IMR-90 (cell line): ENCODE measurements at regions not wholly inside any gene's neighbourhood (a gene's known extent, or its start where the extent isn't known, plus 50 kb on each side); places are given as distances from the start of the nearest gene placed in this dataset.

Experiments
- ATAC-seq: fragments of 200-7000 bp; cut with Tn5 transposase; 2 replicates; pipeline ENCODE4 v1.9.1; 2020; ENCODE audit warnings: low read depth, mild to moderate bottlenecking, moderate library complexity
- BruUV-seq: library from RNA; stranded (reverse); fragments of 400-500 nt; replicated peaks from 2 replicates; lab custom pipeline; 2021; lab: Mats Ljungman, UMichigan
- CTCF ChIA-PET: fragments of 300-600 bp; formaldehyde crosslinking; extraction: SDS; loops from one replicate; lab custom pipeline; 2021; ENCODE audit warnings: antibody characterized with exemption; lab: Yijun Ruan, JAX
- POLR2A ChIA-PET: fragments of 300-600 bp; sonication (Branson Sonifier 250); formaldehyde crosslinking; loops from one replicate; lab custom pipeline; 2022; ENCODE audit warnings: antibody characterized with exemption; ENCODE audit not compliant: unreplicated experiment; lab: Charles Lee
- DNase-seq: peaks from one replicate; pipeline ENCODE4 v3.0.0; 2013
- H2AFZ ChIP-seq: replicated peaks from 2 replicates; pipeline ENCODE3; 2013; ENCODE audit warnings: low read length, mild to moderate bottlenecking; ENCODE audit not compliant: poor library complexity
- H2AK5ac ChIP-seq: 2 replicates; pipeline ENCODE4 v1.6.1; 2013; ENCODE audit warnings: low read depth, low read length, inconsistent platforms
- H2AK9ac ChIP-seq: replicated peaks from 2 replicates; pipeline ENCODE3; 2013; ENCODE audit warnings: mild to moderate bottlenecking, low read depth, low read length, moderate library complexity; ENCODE audit not compliant: poor library complexity
- H2BK120ac ChIP-seq: 2 replicates; pipeline ENCODE4 v1.6.1; 2013; ENCODE audit warnings: low read depth, low read length, inconsistent platforms
- H2BK15ac ChIP-seq: 3 replicates; pipeline ENCODE4 v1.6.1; 2013; ENCODE audit warnings: low read depth, low read length, inconsistent platforms
- H2BK20ac ChIP-seq: 2 replicates; pipeline ENCODE4 v1.6.1; 2013; ENCODE audit warnings: low read depth, mild to moderate bottlenecking, inconsistent platforms, low read length, moderate library complexity
- H2BK5ac ChIP-seq: 2 replicates; pipeline ENCODE4 v1.6.1; 2013; ENCODE audit warnings: mild to moderate bottlenecking, low read depth, low read length, inconsistent platforms; ENCODE audit not compliant: poor library complexity, severe bottlenecking
- H3K14ac ChIP-seq: replicated peaks from 2 replicates; pipeline ENCODE4 v1.6.1; 2013; ENCODE audit warnings: low read depth, low read length, inconsistent platforms
- H3K18ac ChIP-seq: 2 replicates; pipeline ENCODE4 v1.6.1; 2013; ENCODE audit warnings: low read depth, low read length, control low read depth
- H3K23ac ChIP-seq: 2 replicates; pipeline ENCODE4 v1.6.1; 2013; ENCODE audit warnings: low read depth, low read length, inconsistent platforms
- H3K27ac ChIP-seq: 2 replicates; pipeline ENCODE4 v1.5.1; 2013; ENCODE audit warnings: mild to moderate bottlenecking, control low read depth, low read length; ENCODE audit not compliant: insufficient read depth
- H3K27me3 ChIP-seq: 2 replicates; pipeline ENCODE4 v1.6.1; 2013; ENCODE audit warnings: low read length; ENCODE audit not compliant: control insufficient read depth, insufficient read depth
- H3K36me3 ChIP-seq: 2 replicates; pipeline ENCODE4 v1.6.1; 2013; ENCODE audit warnings: low read length, mixed read lengths; ENCODE audit not compliant: control insufficient read depth, insufficient read depth
- H3K4ac ChIP-seq: 2 replicates; pipeline ENCODE4 v1.6.1; 2013; ENCODE audit warnings: low read depth, low read length, inconsistent platforms
- H3K4me1 ChIP-seq: 2 replicates; pipeline ENCODE4 v1.6.1; 2013; ENCODE audit warnings: low read length, mixed read lengths; ENCODE audit not compliant: control insufficient read depth, insufficient read depth
- H3K4me2 ChIP-seq: 2 replicates; pipeline ENCODE4 v1.6.1; 2013; ENCODE audit warnings: low read depth, mild to moderate bottlenecking, control low read depth, low read length, moderate library complexity
- H3K4me3 ChIP-seq: 2 replicates; pipeline ENCODE4 v1.5.1; 2013; ENCODE audit warnings: low read depth, mild to moderate bottlenecking, control low read depth, low read length, moderate library complexity; ENCODE audit not compliant: insufficient read depth
- H3K56ac ChIP-seq: 2 replicates; pipeline ENCODE4 v1.6.1; 2013; ENCODE audit warnings: low read length, inconsistent platforms; ENCODE audit not compliant: insufficient read depth; ENCODE audit errors: extremely low read depth
- H3K79me1 ChIP-seq, 2 experiments: 2 replicates each; pipeline ENCODE4 v1.6.1; 2013; ENCODE audit warnings: low read length in 2 of 2, inconsistent platforms in 1 of 2, low read depth in 1 of 2
- H3K9ac ChIP-seq: 2 replicates; pipeline ENCODE4 v1.6.1; 2013; ENCODE audit warnings: low read depth, low read length, control low read depth
- H3K9me1 ChIP-seq: 2 replicates; pipeline ENCODE4 v1.6.1; 2013; ENCODE audit warnings: low read length, inconsistent platforms; ENCODE audit not compliant: insufficient read depth
- H3K9me3 ChIP-seq: 2 replicates; pipeline ENCODE4 v1.6.1; 2013; ENCODE audit warnings: low read length; ENCODE audit not compliant: control insufficient read depth, insufficient read depth
- H4K20me1 ChIP-seq: 2 replicates; pipeline ENCODE4 v1.6.1; 2013; ENCODE audit warnings: low read length, inconsistent platforms; ENCODE audit not compliant: insufficient read depth
- H4K5ac ChIP-seq: 2 replicates; pipeline ENCODE4 v1.6.1; 2013; ENCODE audit warnings: mild to moderate bottlenecking, low read depth, low read length, control low read depth
- H4K8ac ChIP-seq, 2 experiments: 2 replicates each; pipeline ENCODE4 v1.6.1; 2013; ENCODE audit warnings: low read depth in 2 of 2, low read length in 2 of 2, control low read depth in 1 of 2, inconsistent platforms in 1 of 2
- H4K91ac ChIP-seq: 2 replicates; pipeline ENCODE4 v1.6.1; 2013; ENCODE audit warnings: low read depth, low read length, inconsistent platforms; ENCODE audit not compliant: insufficient read depth
- BHLHE40 ChIP-seq: fragments of 150-350 bp; IDR thresholded peaks from 2 replicates; pipeline ENCODE4 v1.6.1; 2016; ENCODE audit warnings: mild to moderate bottlenecking, low read depth, low read length
- CEBPB ChIP-seq: IDR thresholded peaks from 2 replicates; pipeline ENCODE4 v1.6.1; 2012; ENCODE audit warnings: low read depth, low read length, improper control_type of control experiment
- FOS ChIP-seq: fragments of 150-350 bp; IDR thresholded peaks from 2 replicates; pipeline ENCODE4 v1.6.1; 2016; ENCODE audit warnings: low read depth, low read length
- MAFK ChIP-seq: IDR thresholded peaks from 2 replicates; pipeline ENCODE4 v1.6.1; 2012; ENCODE audit warnings: low read depth, low read length, improper control_type of control experiment
- MAZ ChIP-seq: IDR thresholded peaks from 2 replicates; pipeline ENCODE4 v1.6.1; 2012; ENCODE audit warnings: low read depth, mild to moderate bottlenecking, low read length, improper control_type of control experiment, moderate library complexity, borderline replicate concordance
- MXI1 ChIP-seq: IDR thresholded peaks from 2 replicates; pipeline ENCODE4 v1.6.1; 2012; ENCODE audit warnings: low read depth, mild to moderate bottlenecking, low read length, moderate library complexity, borderline replicate concordance
- NFE2L2 ChIP-seq: fragments of 150-350 bp; IDR thresholded peaks from 2 replicates; pipeline ENCODE4 v1.6.1; 2016; ENCODE audit warnings: low read depth, mild to moderate bottlenecking, low read length
- POLR2A ChIP-seq: IDR thresholded peaks from 2 replicates; pipeline ENCODE4 v1.6.1; 2012; ENCODE audit warnings: mild to moderate bottlenecking, low read depth, low read length
- RAD21 ChIP-seq: IDR thresholded peaks from 2 replicates; pipeline ENCODE4 v1.6.1; 2012; ENCODE audit warnings: low read length, improper control_type of control experiment
- RCOR1 ChIP-seq: IDR thresholded peaks from 2 replicates; pipeline ENCODE4 v1.6.1; 2012; ENCODE audit warnings: mild to moderate bottlenecking, low read length, improper control_type of control experiment; ENCODE audit not compliant: insufficient replicate concordance
- WGBS, 2 experiments: methylation state at CpG; one replicate each; pipeline versions ENCODE4 v1.1.5 to v1.1.7; 2013; ENCODE audit warnings: missing lambda C conversion rate in 2 of 2; ENCODE audit not compliant: insufficient read length in 1 of 2; ENCODE audit errors: extremely low coverage in 2 of 2; 5-methylcytosine and 5-hydroxymethylcytosine counted together
- dilution Hi-C: fragments of 300-500 bp; cut with HindIII; formaldehyde crosslinking; loops from one replicate; pipeline ENCODE4 v1.14.3; 2018; ENCODE audit warnings: low sequenced_read_pairs; ENCODE audit not compliant: unreplicated experiment
- in situ Hi-C: fragments of 300-500 bp; cut with MboI; formaldehyde crosslinking; loops from 3 replicates; pipeline ENCODE4 v1.14.3; 2019; ENCODE audit warnings: low sequenced_read_pairs, inconsistent platforms, mixed read lengths
- intact Hi-C: fragments of 100-400 bp; cut with micrococcal nuclease; formaldehyde crosslinking; loops from 2 replicates; pipeline ENCODE4 v1.10.0; 2022
- TF ChIP-seq, protein P1 (sequence below): conservative IDR thresholded peaks from 2 replicates; pipeline ENCODE4 v1.5.1; 2012; ENCODE audit warnings: mild to moderate bottlenecking, low read depth, low read length, improper control_type of control experiment
- TF ChIP-seq, protein P2 (sequence below): fragments of 150-350 bp; IDR thresholded peaks from 2 replicates; pipeline ENCODE4 v1.6.1; 2017; ENCODE audit warnings: mild to moderate bottlenecking, antibody characterized with exemption, low read length, low read depth

DNA sequence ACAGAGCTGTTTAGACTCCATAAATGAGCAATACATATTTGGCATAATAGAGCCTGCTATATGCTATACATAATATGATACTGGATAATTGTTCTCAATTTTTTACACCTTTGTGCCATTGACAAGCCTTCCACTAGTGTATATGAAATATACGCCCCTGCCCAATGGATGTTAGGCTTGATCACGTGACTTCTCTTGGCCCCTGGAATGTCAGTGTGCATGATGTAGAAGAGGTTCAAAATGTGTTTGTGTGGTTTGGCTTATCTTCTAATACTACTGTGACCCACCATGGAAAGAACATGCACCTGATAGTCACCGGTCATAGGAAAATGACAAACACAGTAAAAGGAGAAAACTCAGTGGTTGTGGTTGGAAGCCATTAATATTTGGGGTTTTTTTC is 479.4 kb downstream of the PCDH20 start:
- Histone ChIP-seq H3K9me3 (peaks cover 9% of the 10 kb centered on the region), H3K4me1 (no peaks in the 10 kb centered on the region)
- dilution Hi-C loops, result no loop called here

More for the DNA sequence above, 479.4 kb downstream of the PCDH20 start:
- in situ Hi-C loops (no loop called here), intact Hi-C loops (no loop called here)
- no peak overlapping the region for H3K27ac ChIP-seq
- no peak for DNase-seq
- H3K9me1 ChIP-seq, result no peaks in the 10 kb centered on the region
- no CpG with 5 or more reads among the region's 3 CpGs for WGBS, 2 experiments
- no peak for TF ChIP-seq POLR2A
- no peak for TF ChIP-seq MXI1
- TF ChIP-seq RCOR1, result no peak
- TF ChIP-seq NFE2L2, result no peak
- TF ChIP-seq FOS, result no peak
- TF ChIP-seq, protein P1, sequence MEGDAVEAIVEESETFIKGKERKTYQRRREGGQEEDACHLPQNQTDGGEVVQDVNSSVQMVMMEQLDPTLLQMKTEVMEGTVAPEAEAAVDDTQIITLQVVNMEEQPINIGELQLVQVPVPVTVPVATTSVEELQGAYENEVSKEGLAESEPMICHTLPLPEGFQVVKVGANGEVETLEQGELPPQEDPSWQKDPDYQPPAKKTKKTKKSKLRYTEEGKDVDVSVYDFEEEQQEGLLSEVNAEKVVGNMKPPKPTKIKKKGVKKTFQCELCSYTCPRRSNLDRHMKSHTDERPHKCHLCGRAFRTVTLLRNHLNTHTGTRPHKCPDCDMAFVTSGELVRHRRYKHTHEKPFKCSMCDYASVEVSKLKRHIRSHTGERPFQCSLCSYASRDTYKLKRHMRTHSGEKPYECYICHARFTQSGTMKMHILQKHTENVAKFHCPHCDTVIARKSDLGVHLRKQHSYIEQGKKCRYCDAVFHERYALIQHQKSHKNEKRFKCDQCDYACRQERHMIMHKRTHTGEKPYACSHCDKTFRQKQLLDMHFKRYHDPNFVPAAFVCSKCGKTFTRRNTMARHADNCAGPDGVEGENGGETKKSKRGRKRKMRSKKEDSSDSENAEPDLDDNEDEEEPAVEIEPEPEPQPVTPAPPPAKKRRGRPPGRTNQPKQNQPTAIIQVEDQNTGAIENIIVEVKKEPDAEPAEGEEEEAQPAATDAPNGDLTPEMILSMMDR, result no peak
- no peak for TF ChIP-seq RAD21
- no peak for TF ChIP-seq MAZ
- no peak for TF ChIP-seq BHLHE40
- no peak for TF ChIP-seq MAFK
- TF ChIP-seq, protein P2, sequence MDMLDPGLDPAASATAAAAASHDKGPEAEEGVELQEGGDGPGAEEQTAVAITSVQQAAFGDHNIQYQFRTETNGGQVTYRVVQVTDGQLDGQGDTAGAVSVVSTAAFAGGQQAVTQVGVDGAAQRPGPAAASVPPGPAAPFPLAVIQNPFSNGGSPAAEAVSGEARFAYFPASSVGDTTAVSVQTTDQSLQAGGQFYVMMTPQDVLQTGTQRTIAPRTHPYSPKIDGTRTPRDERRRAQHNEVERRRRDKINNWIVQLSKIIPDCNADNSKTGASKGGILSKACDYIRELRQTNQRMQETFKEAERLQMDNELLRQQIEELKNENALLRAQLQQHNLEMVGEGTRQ, result no peak
- no peak for TF ChIP-seq CEBPB
- no peak overlapping the region for H3K18ac ChIP-seq
- H4K5ac ChIP-seq, result no peak overlapping the region
- H3K9ac ChIP-seq, result no peak overlapping the region
- no peak overlapping the region for H2AK5ac ChIP-seq
- no peak overlapping the region for H2BK120ac ChIP-seq
- no peak overlapping the region for H3K56ac ChIP-seq
- no peak overlapping the region for H3K4me3 ChIP-seq
- H4K20me1 ChIP-seq, result no peaks in the 10 kb centered on the region
- H3K79me1 ChIP-seq, result no peaks in the 10 kb centered on the region
- no peak overlapping the region for H3K4ac ChIP-seq
- no TSS peak for BruUV-seq
- ChIA-PET POLR2A (no interaction called here), CTCF (no interaction called here)
- H3K14ac ChIP-seq, result no peak overlapping the region
- no peak overlapping the region for H3K4me2 ChIP-seq
- no peak overlapping the region for H2AFZ ChIP-seq
- H2BK15ac ChIP-seq, result no peak overlapping the region
- H3K36me3 ChIP-seq, result no peaks in the 10 kb centered on the region
- H2BK20ac ChIP-seq, result no peak overlapping the region
- no peak overlapping the region for H3K23ac ChIP-seq
- no peak overlapping the region for H2AK9ac ChIP-seq
- no peak overlapping the region for H4K8ac ChIP-seq
- no peaks in the 10 kb centered on the region for H3K27me3 ChIP-seq
- H4K91ac ChIP-seq, result no peak overlapping the region
- ATAC-seq, result no peak
- H2BK5ac ChIP-seq, result no peak overlapping the region
